ENCODE measurements at regions not wholly inside any gene's neighbourhood (a gene's known extent, or its start where the extent isn't known, plus 50 kb on each side); places are given as distances from the start of the nearest gene placed in this dataset.
"Not testable (repeated sequence)": the region's sequence is repeated elsewhere in the genome, so short reads cannot be mapped to it uniquely, and the experiment has no call there.

- DNase-seq, result no peak
These were observed 129.6 kb downstream of the VPREB1 start for GRCh38 chr22:22374163-22374562.

GRCh38 chr22:22374579-22374978, 130.0 kb downstream of the VPREB1 start:
- DNase-seq, result no peak

- DNase-seq, result peak; percentile 27
These were observed 131.2 kb downstream of the VPREB1 start for GRCh38 chr22:22375576-22376351.

GRCh38 chr22:22376352-22376706, 131.7 kb downstream of the VPREB1 start:
- DNase-seq, result no peak

- not testable (repeated sequence) for DNase-seq
These were observed 131.7 kb downstream of the ZNF280B start for GRCh38 chr22:22376884-22377283.

GRCh38 chr22:22377335-22377734, 131.2 kb downstream of the ZNF280B start:
- DNase-seq, result no peak

- no peak for DNase-seq
These were observed 129.8 kb downstream of the ZNF280B start for GRCh38 chr22:22378446-22379415.

GRCh38 chr22:22380098-22381030, 128.2 kb downstream of the ZNF280B start:
- peak; percentile 35 for DNase-seq

GRCh38 chr22:22381292-22381691, 127.2 kb downstream of the ZNF280B start:
- DNase-seq, result not testable (repeated sequence)

- no peak for DNase-seq
These were observed 124.3 kb downstream of the ZNF280B start for GRCh38 chr22:22384267-22384666.

GRCh38 chr22:22384668-22385244, 123.8 kb downstream of the ZNF280B start:
- DNase-seq, result no peak

GRCh38 chr22:22386602-22387385, 121.7 kb downstream of the ZNF280B start:
- DNase-seq, result no peak

- DNase-seq, result no peak
These were observed 121.2 kb downstream of the ZNF280B start for GRCh38 chr22:22387386-22387736.

- no peak for DNase-seq
These were observed 120.5 kb downstream of the ZNF280B start for GRCh38 chr22:22388090-22388489.

GRCh38 chr22:22388494-22388893, 120.0 kb downstream of the ZNF280B start:
- DNase-seq, result no peak

- no peak for DNase-seq
These were observed 119.1 kb downstream of the ZNF280B start for GRCh38 chr22:22389467-22389866.

GRCh38 chr22:22390989-22391388, 117.6 kb downstream of the ZNF280B start:
- DNase-seq, result no peak

- DNase-seq, result no peak
These were observed 117.0 kb downstream of the ZNF280B start for GRCh38 chr22:22391543-22391942.

- DNase-seq, result no peak
These were observed 116.4 kb downstream of the ZNF280B start for GRCh38 chr22:22392131-22392530.

GRCh38 chr22:22394591-22394990, 114.0 kb downstream of the ZNF280B start:
- no peak for DNase-seq

GRCh38 chr22:22395245-22395644, 113.3 kb downstream of the ZNF280B start:
- DNase-seq, result peak; percentile 54

All from hematopoietic multipotent progenitor cell treated with erythropoietin and hydrocortisone succinate and interleukin-3 and kit ligand, for 4 days (in vitro differentiated cells).